ENCODE measurements at regions not wholly inside any gene's neighbourhood (a gene's known extent, or its start where the extent isn't known, plus 50 kb on each side); places are given as distances from the start of the nearest gene placed in this dataset.

DNA sequence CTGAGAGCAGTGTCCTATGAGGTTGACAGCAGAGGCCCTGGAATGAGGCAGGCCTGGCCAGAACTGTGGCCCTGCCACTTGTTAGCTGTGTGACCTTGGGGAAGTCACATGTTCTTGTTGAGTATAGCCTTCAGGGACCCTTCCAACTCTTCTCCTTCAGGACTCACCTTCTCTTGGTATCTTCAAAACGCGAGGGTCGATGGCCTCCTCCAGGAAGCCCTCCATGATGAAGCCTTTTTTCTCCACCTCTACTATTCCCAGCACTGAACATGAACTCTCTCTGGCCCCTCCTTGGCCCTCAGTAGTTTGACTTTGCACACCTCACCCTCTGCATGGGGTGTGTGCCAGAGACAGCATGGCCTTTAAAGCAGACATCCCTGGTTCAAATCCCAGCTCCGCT is 195.1 kb upstream of the LINGO1 start:
- H3K4me3 Mint-ChIP-seq = no peak overlapping the region
- intact Hi-C loops (cut with micrococcal nuclease) = no loop called here
- no peaks in the 10 kb centered on the region for H3K79me2 ChIP-seq (ENCODE audit: control insufficient read depth, insufficient read depth, low read length)
- H3K4me1 Mint-ChIP-seq = no peaks in the 10 kb centered on the region
- H3K9me3 Mint-ChIP-seq (ENCODE audit: insufficient read depth) = no peaks in the 10 kb centered on the region
- 98% methylated on average over 4 of the region's 4 CpGs for WGBS (ENCODE audit: insufficient coverage)
- H2AFZ ChIP-seq (ENCODE audit: insufficient read depth, low read depth, low read length, poor library complexity, severe bottlenecking) = no peak overlapping the region
- no peaks in the 10 kb centered on the region for H3K4me1 ChIP-seq (ENCODE audit: control insufficient read depth in 2 of 2, insufficient read depth in 2 of 2, low read length in 2 of 2)
- TF ChIP-seq, protein P1, sequence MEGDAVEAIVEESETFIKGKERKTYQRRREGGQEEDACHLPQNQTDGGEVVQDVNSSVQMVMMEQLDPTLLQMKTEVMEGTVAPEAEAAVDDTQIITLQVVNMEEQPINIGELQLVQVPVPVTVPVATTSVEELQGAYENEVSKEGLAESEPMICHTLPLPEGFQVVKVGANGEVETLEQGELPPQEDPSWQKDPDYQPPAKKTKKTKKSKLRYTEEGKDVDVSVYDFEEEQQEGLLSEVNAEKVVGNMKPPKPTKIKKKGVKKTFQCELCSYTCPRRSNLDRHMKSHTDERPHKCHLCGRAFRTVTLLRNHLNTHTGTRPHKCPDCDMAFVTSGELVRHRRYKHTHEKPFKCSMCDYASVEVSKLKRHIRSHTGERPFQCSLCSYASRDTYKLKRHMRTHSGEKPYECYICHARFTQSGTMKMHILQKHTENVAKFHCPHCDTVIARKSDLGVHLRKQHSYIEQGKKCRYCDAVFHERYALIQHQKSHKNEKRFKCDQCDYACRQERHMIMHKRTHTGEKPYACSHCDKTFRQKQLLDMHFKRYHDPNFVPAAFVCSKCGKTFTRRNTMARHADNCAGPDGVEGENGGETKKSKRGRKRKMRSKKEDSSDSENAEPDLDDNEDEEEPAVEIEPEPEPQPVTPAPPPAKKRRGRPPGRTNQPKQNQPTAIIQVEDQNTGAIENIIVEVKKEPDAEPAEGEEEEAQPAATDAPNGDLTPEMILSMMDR (IDR thresholded peaks at IDR 0.05) = no peak
- no peak for TF ChIP-seq EZH2 (IDR thresholded peaks at IDR 0.05; ENCODE audit: borderline replicate concordance, insufficient read depth, low read depth, low read length, poor library complexity, severe bottlenecking)
- ATAC-seq (ENCODE audit: low read depth) (no peak), DNase-seq (no peak)
- H3K4me3 ChIP-seq (ENCODE audit: control extremely low read depth in 1 of 5, extremely low read depth in 1 of 5, insufficient read depth in 1 of 5, low read depth in 2 of 5, low read length in 4 of 5) = no peak overlapping the region
- H3K36me3 ChIP-seq (replicated peaks in 1 of 2; ENCODE audit: control extremely low read depth in 1 of 2, control insufficient read depth in 1 of 2, extremely low read depth in 1 of 2, insufficient read depth in 2 of 2, low read length in 1 of 2) = no peaks in the 10 kb centered on the region
- H3K27me3 Mint-ChIP-seq = peaks cover 29% of the 10 kb centered on the region
- CTCF ChIA-PET = no interaction called here
- H3K27ac Mint-ChIP-seq = no peak overlapping the region
- H3K27me3 ChIP-seq (replicated peaks in 1 of 4; ENCODE audit: control extremely low read depth in 1 of 4, control insufficient read depth in 3 of 4, insufficient read depth in 4 of 4, low read length in 3 of 4) = no peaks in the 10 kb centered on the region
- H3K9me3 ChIP-seq (ENCODE audit: control extremely low read depth in 1 of 3, control insufficient read depth in 2 of 3, insufficient read depth in 1 of 3, low read length in 2 of 3) = no peaks in the 10 kb centered on the region
- no peak overlapping the region for H3K9ac ChIP-seq (ENCODE audit: low read length)
- no peak overlapping the region for H3K27ac ChIP-seq (ENCODE audit: low read length in 2 of 2)
- no peaks in the 10 kb centered on the region for H4K20me1 ChIP-seq (ENCODE audit: control insufficient read depth, insufficient read depth, low read length, poor library complexity, severe bottlenecking)
- POLR2A ChIA-PET = no interaction called here
- no peak overlapping the region for H3K4me2 ChIP-seq (replicated peaks; ENCODE audit: low read depth, low read length, poor library complexity, severe bottlenecking)

GRCh38 chr15:77826006-77826695 is 193.4 kb upstream of the LINGO1 start:
- H3K79me2 ChIP-seq (ENCODE audit: control insufficient read depth, insufficient read depth, low read length) = no peaks in the 10 kb centered on the region
- H3K4me3 ChIP-seq (ENCODE audit: control extremely low read depth in 1 of 5, extremely low read depth in 1 of 5, insufficient read depth in 1 of 5, low read depth in 2 of 5, low read length in 4 of 5) = no peak overlapping the region
- ChIA-PET POLR2A (no interaction called here), CTCF (no interaction called here)
- H2AFZ ChIP-seq (ENCODE audit: insufficient read depth, low read depth, low read length, poor library complexity, severe bottlenecking) = no peak overlapping the region
- H3K9me3 ChIP-seq (ENCODE audit: control extremely low read depth in 1 of 3, control insufficient read depth in 2 of 3, insufficient read depth in 1 of 3, low read length in 2 of 3) = no peaks in the 10 kb centered on the region
- ATAC-seq (ENCODE audit: low read depth) (no peak), DNase-seq (no peak)
- H3K9ac ChIP-seq (ENCODE audit: low read length) = no peak overlapping the region
- no peak overlapping the region for H3K27ac Mint-ChIP-seq
- H4K20me1 ChIP-seq (ENCODE audit: control insufficient read depth, insufficient read depth, low read length, poor library complexity, severe bottlenecking) = no peaks in the 10 kb centered on the region
- no peaks in the 10 kb centered on the region for H3K4me1 Mint-ChIP-seq
- H3K27ac ChIP-seq (ENCODE audit: low read length in 2 of 2) = no peak overlapping the region
- no peaks in the 10 kb centered on the region for H3K4me1 ChIP-seq (ENCODE audit: control insufficient read depth in 2 of 2, insufficient read depth in 2 of 2, low read length in 2 of 2)
- no peaks in the 10 kb centered on the region for H3K9me3 Mint-ChIP-seq (ENCODE audit: insufficient read depth)
- no peaks in the 10 kb centered on the region for H3K36me3 ChIP-seq (replicated peaks in 1 of 2; ENCODE audit: control extremely low read depth in 1 of 2, control insufficient read depth in 1 of 2, extremely low read depth in 1 of 2, insufficient read depth in 2 of 2, low read length in 1 of 2)
- intact Hi-C loops (cut with micrococcal nuclease) = no loop called here
- peaks cover 0 to 15% (median under 1%) of the 10 kb centered on the region in 4 experiments for H3K27me3 ChIP-seq (replicated peaks in 1 of 4; ENCODE audit: control extremely low read depth in 1 of 4, control insufficient read depth in 3 of 4, insufficient read depth in 4 of 4, low read length in 3 of 4)
- WGBS (ENCODE audit: insufficient coverage) = 79% methylated on average over 11 of the region's 11 CpGs
- no peak overlapping the region for H3K4me2 ChIP-seq (replicated peaks; ENCODE audit: low read depth, low read length, poor library complexity, severe bottlenecking)
- TF ChIP-seq, protein P1 (IDR thresholded peaks at IDR 0.05) = no peak
- TF ChIP-seq EZH2 (IDR thresholded peaks at IDR 0.05; ENCODE audit: borderline replicate concordance, insufficient read depth, low read depth, low read length, poor library complexity, severe bottlenecking) = no peak
- H3K4me3 Mint-ChIP-seq = no peak overlapping the region
- peaks cover 40% of the 10 kb centered on the region for H3K27me3 Mint-ChIP-seq

Measured in B cell (primary cell).